Prostate gland (tissue), 2 donors: ENCODE measurements at regions not wholly inside any gene's neighbourhood (a gene's known extent, or its start where the extent isn't known, plus 50 kb on each side); places are given as distances from the start of the nearest gene placed in this dataset.

Experiments used
- DNase-seq: peaks from one replicate; pipeline ENCODE4 v3.0.0-alpha.2; 2019; ENCODE audit warnings: low spot score
- H3K27ac ChIP-seq, 2 donors: fragments of 200-600 bp; sonication (generic); 2 replicates each; pipeline ENCODE4 v1.5.1; 2017 to 2019
- H3K27me3 ChIP-seq: fragments of 200-600 bp; sonication (generic); replicated peaks from 2 replicates; pipeline ENCODE4 v1.5.1; 2019; ENCODE audit not compliant: insufficient read depth
- H3K36me3 ChIP-seq, 2 donors: fragments of 200-600 bp; sonication (generic); 1 replicate in 1 of 2; 2 replicates in 1 of 2; pipeline versions ENCODE4 v1.5.1 to v1.8.1; 2017 to 2019
- H3K4me1 ChIP-seq: fragments of 200-600 bp; sonication (generic); replicated peaks from 2 replicates; pipeline ENCODE4 v1.5.1; 2019
- H3K4me3 ChIP-seq, 2 donors: fragments of 200-600 bp; sonication (generic); 2 replicates each; pipeline ENCODE4 v1.5.1; 2017 to 2019
- H3K9me3 ChIP-seq: fragments of 200-600 bp; sonication (generic); 2 replicates; pipeline ENCODE4 v1.5.1; 2017
- POLR2A ChIP-seq: fragments of 450-650 bp; IDR thresholded peaks from one replicate; pipeline ENCODE4 v1.6.1; 2016; ENCODE audit warnings: antibody characterized with exemption, mild to moderate bottlenecking
- POLR2AphosphoS5 ChIP-seq: sonication (generic); formaldehyde crosslinking; IDR thresholded peaks from one replicate; pipeline ENCODE4 v1.6.1; 2017; ENCODE audit warnings: antibody characterized with exemption
- WGBS: methylation state at CpG from one replicate; pipeline ENCODE4 v1.1.5; 2018; 5-methylcytosine and 5-hydroxymethylcytosine counted together
- intact Hi-C: fragments of 100-400 bp; cut with DNase I; formaldehyde crosslinking; loops from one replicate; pipeline ENCODE4 v1.14.2; 2022
- TF ChIP-seq, protein P1 (sequence below), 4 experiments: fragments of 200-600 bp in 2 of 4; fragments of 450-650 bp in 2 of 4; sonication (generic) in 2 of 4; IDR thresholded peaks; 1 replicate in 3 of 4; 2 replicates in 1 of 4; pipeline ENCODE4 v1.5.1; 2016 to 2019; ENCODE audit warnings: antibody characterized with exemption in 4 of 4, mild to moderate bottlenecking in 2 of 4, moderate library complexity in 2 of 4

DNA sequence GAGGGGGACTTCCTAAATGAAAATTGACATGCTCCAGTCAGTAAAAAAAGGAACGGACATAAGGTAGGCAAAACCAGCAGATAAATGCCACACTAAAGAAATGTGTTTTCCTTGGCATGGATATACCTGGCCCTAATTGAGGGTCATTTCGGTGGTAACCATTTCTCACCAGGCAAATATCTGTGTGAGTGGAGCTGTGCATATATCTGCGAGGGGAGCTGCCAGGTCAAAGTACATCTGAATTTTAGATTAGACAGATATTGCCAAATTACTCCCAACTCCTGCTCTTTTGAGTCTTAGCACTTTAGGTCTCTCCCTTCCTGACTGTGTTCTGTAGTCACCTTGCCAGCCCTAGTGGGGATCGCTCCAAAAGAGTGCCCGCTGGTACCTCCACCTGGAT, 204.2 kb downstream of the SH3BP4 start:
- Histone ChIP-seq H3K27me3 (no peaks in the 10 kb centered on the region), H3K4me3 (no peak overlapping the region), H3K36me3 (no peaks in the 10 kb centered on the region), H3K4me1 (no peaks in the 10 kb centered on the region), H3K27ac (no peak overlapping the region), H3K9me3 (no peaks in the 10 kb centered on the region)
- intact Hi-C loops = no loop called here
- TF ChIP-seq POLR2AphosphoS5 = no peak
- no peak for TF ChIP-seq POLR2A
- TF ChIP-seq, protein P1, sequence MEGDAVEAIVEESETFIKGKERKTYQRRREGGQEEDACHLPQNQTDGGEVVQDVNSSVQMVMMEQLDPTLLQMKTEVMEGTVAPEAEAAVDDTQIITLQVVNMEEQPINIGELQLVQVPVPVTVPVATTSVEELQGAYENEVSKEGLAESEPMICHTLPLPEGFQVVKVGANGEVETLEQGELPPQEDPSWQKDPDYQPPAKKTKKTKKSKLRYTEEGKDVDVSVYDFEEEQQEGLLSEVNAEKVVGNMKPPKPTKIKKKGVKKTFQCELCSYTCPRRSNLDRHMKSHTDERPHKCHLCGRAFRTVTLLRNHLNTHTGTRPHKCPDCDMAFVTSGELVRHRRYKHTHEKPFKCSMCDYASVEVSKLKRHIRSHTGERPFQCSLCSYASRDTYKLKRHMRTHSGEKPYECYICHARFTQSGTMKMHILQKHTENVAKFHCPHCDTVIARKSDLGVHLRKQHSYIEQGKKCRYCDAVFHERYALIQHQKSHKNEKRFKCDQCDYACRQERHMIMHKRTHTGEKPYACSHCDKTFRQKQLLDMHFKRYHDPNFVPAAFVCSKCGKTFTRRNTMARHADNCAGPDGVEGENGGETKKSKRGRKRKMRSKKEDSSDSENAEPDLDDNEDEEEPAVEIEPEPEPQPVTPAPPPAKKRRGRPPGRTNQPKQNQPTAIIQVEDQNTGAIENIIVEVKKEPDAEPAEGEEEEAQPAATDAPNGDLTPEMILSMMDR (IDR thresholded peaks at IDR 0.05) = no peak
- WGBS = 90% methylated on average over 5 of the region's 5 CpGs
- DNase-seq = no peak

DNA sequence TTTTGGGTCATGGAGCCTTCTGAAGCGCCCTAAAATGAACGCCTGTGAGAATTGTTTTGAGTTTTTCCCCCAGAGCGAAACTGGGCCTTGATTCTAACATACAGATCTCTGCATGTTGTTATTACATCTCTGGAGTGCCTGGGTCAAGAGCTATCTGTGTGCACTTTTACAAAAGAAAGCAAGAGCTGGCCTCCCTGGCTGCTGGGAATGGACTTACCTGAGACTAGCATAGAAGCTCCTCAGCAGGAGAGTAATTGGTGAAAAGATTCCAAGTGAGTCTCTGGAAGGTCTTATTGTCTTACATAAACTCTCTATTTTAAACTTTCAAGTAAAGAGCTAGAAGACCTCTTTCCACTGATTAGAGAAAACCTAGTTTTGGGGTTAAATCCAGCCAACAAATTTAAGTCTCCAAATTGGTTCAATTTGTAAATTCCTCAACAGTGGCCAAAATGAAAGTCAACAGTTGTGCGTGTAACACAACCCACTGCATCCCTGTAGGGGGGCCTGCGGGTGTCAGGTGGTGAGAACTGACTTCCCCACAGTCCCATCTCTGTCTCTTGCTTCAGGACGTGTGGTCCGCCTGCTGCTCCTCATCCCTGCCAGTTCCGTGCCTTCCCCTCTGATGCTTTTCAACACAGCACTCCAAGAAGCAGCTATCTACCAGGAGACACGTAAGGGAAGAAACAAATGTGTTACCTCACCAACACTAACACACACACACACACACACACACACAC, 206.1 kb downstream of the SH3BP4 start:
- 89% methylated on average over 9 of the region's 9 CpGs for WGBS
- TF ChIP-seq POLR2A (no peak), POLR2AphosphoS5 (no peak)
- TF ChIP-seq, protein P1 (IDR thresholded peaks at IDR 0.05) = no peak
- H3K36me3 ChIP-seq = no peaks in the 10 kb centered on the region
- no peak overlapping the region for H3K4me3 ChIP-seq
- no peak overlapping the region for H3K27ac ChIP-seq
- no peak for DNase-seq
- no peaks in the 10 kb centered on the region for H3K27me3 ChIP-seq
- H3K4me1 ChIP-seq = no peaks in the 10 kb centered on the region
- intact Hi-C loops = no loop called here
- no peaks in the 10 kb centered on the region for H3K9me3 ChIP-seq

DNA sequence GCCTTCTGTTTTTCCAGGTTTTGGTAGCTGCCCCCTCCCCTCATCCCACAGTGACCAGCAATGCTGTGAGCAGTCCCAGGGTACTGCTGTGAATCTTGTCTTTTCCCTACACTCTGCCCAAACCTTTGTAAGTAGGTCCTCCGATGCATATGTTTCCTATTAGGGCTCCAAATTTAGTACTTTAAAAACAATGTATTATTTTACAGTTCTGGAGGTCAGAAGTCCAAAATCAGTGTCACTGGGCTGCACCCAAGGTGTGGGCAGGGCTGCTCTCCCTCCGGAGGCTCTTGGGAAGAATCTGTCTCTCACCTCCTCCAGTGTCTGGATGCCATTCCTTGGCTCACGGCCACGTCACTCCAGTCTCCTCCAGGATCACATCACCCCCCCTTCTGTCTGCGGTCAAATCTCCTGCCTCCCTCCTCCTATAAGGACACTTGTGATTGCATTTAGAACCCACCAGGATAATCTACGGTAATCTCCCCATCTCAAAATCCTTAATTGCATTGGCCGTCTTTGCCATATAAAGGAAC, 208.5 kb downstream of the SH3BP4 start:
- DNase-seq = no peak
- intact Hi-C loops = no loop called here
- Histone ChIP-seq H3K4me3 (no peak overlapping the region), H3K9me3 (no peaks in the 10 kb centered on the region), H3K4me1 (no peaks in the 10 kb centered on the region), H3K27ac (no peak overlapping the region), H3K36me3 (no peaks in the 10 kb centered on the region), H3K27me3 (no peaks in the 10 kb centered on the region)
- TF ChIP-seq POLR2A = no peak
- no peak for TF ChIP-seq POLR2AphosphoS5
- TF ChIP-seq, protein P1 (IDR thresholded peaks at IDR 0.05) = no peak
- WGBS = 64% methylated on average over 7 of the region's 7 CpGs

DNA sequence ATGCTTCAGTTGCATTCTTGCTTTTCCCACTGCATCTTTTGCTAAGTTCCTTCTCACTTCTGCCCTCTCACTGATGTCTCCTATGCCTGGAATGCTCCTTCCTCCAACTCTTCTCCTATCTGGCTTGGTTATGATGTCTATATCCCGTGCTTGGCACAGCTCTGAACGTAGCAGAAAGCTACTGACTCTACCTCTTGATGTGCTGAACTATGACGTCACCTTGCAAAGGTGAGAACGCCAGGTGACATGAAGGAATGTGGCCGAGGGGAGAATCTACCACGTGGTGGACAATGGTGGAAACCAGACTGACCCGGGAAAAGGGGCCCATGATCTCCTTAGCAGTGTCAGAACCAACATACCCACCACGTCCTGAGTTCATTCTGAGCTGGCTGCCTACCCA, 209.7 kb downstream of the SH3BP4 start:
- TF ChIP-seq POLR2AphosphoS5 = no peak
- no peak for TF ChIP-seq POLR2A
- TF ChIP-seq, protein P1 (IDR thresholded peaks at IDR 0.05) = no peak
- no peaks in the 10 kb centered on the region for H3K27me3 ChIP-seq
- H3K4me3 ChIP-seq = no peak overlapping the region
- WGBS = 87% methylated on average over 8 of the region's 8 CpGs
- H3K36me3 ChIP-seq = no peaks in the 10 kb centered on the region
- no peak for DNase-seq
- intact Hi-C loops = no loop called here
- no peak overlapping the region for H3K27ac ChIP-seq
- H3K4me1 ChIP-seq = no peaks in the 10 kb centered on the region
- no peaks in the 10 kb centered on the region for H3K9me3 ChIP-seq
